Right lobe of liver (tissue), 6 donors: ENCODE measurements at regions not wholly inside any gene's neighbourhood (a gene's known extent, or its start where the extent isn't known, plus 50 kb on each side); places are given as distances from the start of the nearest gene placed in this dataset.

Experiments
- ATAC-seq, 4 donors: fragments of 200-7000 bp; cut with Tn5 transposase; one replicate each; pipeline ENCODE4 v1.9.1; 2020; ENCODE audit warnings: mild to moderate bottlenecking in 4 of 4, moderate library complexity in 4 of 4
- DNase-seq, 3 donors: peaks; one replicate each; pipeline ENCODE4 v3.0.0-alpha.2; 2020
- H3K27ac ChIP-seq, 3 donors: fragments of 200-600 bp; one replicate each; pipeline ENCODE4 v1.8.0; 2022
- H3K27me3 ChIP-seq, 2 donors: fragments of 200-600 bp; one replicate each; pipeline ENCODE4 v1.8.0; 2022
- H3K36me3 ChIP-seq, 4 donors: fragments of 200-600 bp; sonication (generic) in 1 of 4; one replicate each; pipeline versions ENCODE4 v1.5.1 to v1.8.0; 2017 to 2022; ENCODE audit warnings: control low read depth in 1 of 4
- H3K4me1 ChIP-seq, 4 donors: fragments of 200-600 bp; sonication (generic) in 1 of 4; one replicate each; pipeline versions ENCODE4 v1.5.1 to v1.8.0; 2017 to 2022; ENCODE audit warnings: control low read depth in 1 of 4
- H3K4me3 ChIP-seq, 3 donors: fragments of 200-600 bp; one replicate each; pipeline ENCODE4 v1.8.0; 2022
- H3K9me3 ChIP-seq, 4 donors: fragments of 200-600 bp; sonication (generic) in 1 of 4; one replicate each; pipeline versions ENCODE4 v1.5.1 to v1.8.0; 2017 to 2022; ENCODE audit warnings: control low read depth in 1 of 4
- CTCF ChIP-seq, 4 donors: fragments of 200-600 bp in 3 of 4; fragments of 450-650 bp in 1 of 4; IDR thresholded peaks; one replicate each; pipeline versions ENCODE4 v1.5.1 to v1.8.0; 2016 to 2022; ENCODE audit warnings: antibody characterized with exemption in 4 of 4, mild to moderate bottlenecking in 2 of 4
- POLR2A ChIP-seq: fragments of 450-650 bp; IDR thresholded peaks from one replicate; pipeline ENCODE4 v1.6.1; 2017; ENCODE audit warnings: antibody characterized with exemption, mild to moderate bottlenecking
- WGBS: methylation state at CpG from one replicate; pipeline ENCODE4 v1.1.6; 2018; ENCODE audit warnings: low coverage, low lambda C conversion rate; ENCODE audit not compliant: insufficient coverage; ENCODE audit errors: missing lambda C conversion rate; 5-methylcytosine and 5-hydroxymethylcytosine counted together
- intact Hi-C, 2 donors: fragments of 100-400 bp; cut with DNase I; formaldehyde crosslinking; loops; one replicate each; pipeline versions ENCODE4 v1.11.2 to v1.14.1; 2022
- donor health status: DM: no; HTN: yes; CAD: no.
- donor health status: DM: no; HTN: no; CAD: no.
- donor health status: DM: no; HTN: no; CAD: no.
- donor health status: DM: no; HTN: yes; CAD: no.
- donor health status: DM: no; HTN: yes; CAD: no.

DNA sequence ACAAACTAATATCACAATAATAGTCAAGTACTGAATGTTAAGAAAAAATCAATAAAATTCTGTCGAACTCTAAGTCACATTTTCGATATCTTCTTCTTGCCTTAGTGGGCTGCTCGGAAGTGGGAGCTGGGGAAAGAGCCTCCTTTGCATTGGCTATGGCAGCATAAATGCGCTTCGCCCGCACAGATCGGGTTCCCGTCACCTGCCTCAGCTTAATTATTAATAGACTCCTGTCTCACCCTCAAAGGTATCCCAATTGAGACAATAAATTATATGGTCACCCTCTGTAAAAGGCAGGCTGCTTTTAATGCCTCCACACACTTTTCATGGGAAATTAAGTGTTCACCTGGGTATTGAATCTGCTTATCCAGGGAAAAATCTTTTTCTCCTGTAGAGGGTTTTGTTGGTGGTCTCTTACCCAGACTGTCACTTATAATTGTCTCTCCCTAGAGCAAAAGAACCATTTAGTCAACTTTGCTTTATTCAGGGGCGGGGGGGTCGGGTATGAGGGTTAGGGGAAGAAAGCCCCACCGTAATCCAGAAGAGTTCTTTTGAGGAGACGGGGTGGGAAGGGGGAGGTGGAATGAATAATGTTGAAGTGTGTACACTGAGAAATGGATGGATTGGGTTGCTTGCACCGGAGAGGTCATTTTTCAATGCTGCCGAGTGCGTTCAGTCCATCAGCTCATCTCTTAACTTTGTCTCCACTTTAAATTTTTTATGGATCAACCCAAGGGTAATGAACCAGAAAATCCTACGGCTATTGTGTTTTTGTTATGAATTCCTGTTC, 682.6 kb upstream of the SGCG start:
- Histone ChIP-seq H3K4me1 (no peaks in the 10 kb centered on the region), H3K9me3 (no peaks in the 10 kb centered on the region), H3K36me3 (no peaks in the 10 kb centered on the region), H3K4me3 (no peak overlapping the region), H3K27ac (no peak overlapping the region), H3K27me3 (no peaks in the 10 kb centered on the region)
- WGBS: 62% methylated on average over 16 of the region's 16 CpGs
- ATAC-seq (no peak), DNase-seq (no peak)
- intact Hi-C loops: no loop called here
- TF ChIP-seq CTCF (IDR thresholded peaks at IDR 0.05) (no peak), POLR2A (no peak)

GRCh38 chr13:22499919-22500318, 680.9 kb upstream of the SGCG start:
- H3K36me3 ChIP-seq: no peaks in the 10 kb centered on the region
- ATAC-seq: no peak
- no peak overlapping the region for H3K4me3 ChIP-seq
- H3K4me1 ChIP-seq: no peaks in the 10 kb centered on the region
- TF ChIP-seq CTCF (IDR thresholded peaks at IDR 0.05) (no peak), POLR2A (no peak)
- H3K9me3 ChIP-seq: no peaks in the 10 kb centered on the region
- H3K27ac ChIP-seq: no peak overlapping the region
- no peak for DNase-seq
- H3K27me3 ChIP-seq: no peaks in the 10 kb centered on the region
- intact Hi-C loops: no loop called here

DNA sequence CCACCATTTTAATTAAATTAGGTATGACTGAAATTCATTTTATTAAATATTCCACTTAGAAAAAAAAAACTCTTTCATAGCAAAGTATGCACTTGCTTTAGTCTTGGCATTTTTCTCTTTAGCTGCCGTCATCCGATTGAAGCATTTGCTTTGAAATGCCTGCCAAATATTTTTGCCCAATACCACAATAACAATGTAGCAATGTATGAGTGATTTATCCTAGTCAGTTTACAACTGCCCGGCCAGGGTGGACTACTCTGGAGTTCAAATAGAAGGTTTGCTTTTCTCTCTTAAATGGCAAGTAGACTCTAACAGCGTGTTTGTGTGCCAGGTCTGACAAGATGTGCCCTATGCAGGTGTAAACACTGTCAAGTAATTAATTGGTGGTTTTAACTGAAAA, 675.3 kb upstream of the SGCG start:
- DNase-seq (no peak), ATAC-seq (no peak)
- Histone ChIP-seq H3K4me1 (no peaks in the 10 kb centered on the region), H3K27me3 (no peaks in the 10 kb centered on the region), H3K9me3 (no peaks in the 10 kb centered on the region), H3K4me3 (no peak overlapping the region), H3K36me3 (no peaks in the 10 kb centered on the region), H3K27ac (no peak overlapping the region)
- intact Hi-C loops: no loop called here
- TF ChIP-seq POLR2A (no peak), CTCF (IDR thresholded peaks at IDR 0.05) (no peak)
- WGBS: 50% methylated on average over 4 of the region's 4 CpGs

- TF ChIP-seq POLR2A: no peak
- no peak for TF ChIP-seq CTCF (IDR thresholded peaks at IDR 0.05)
- intact Hi-C loops: no loop called here
- Histone ChIP-seq H3K9me3 (no peaks in the 10 kb centered on the region), H3K4me3 (no peak overlapping the region), H3K4me1 (no peaks in the 10 kb centered on the region), H3K27ac (no peak overlapping the region), H3K27me3 (no peaks in the 10 kb centered on the region), H3K36me3 (no peaks in the 10 kb centered on the region)
- 52% methylated on average over 8 of the region's 8 CpGs for WGBS
- DNase-seq (no peak), ATAC-seq (no peak)
Measured at GRCh38 chr13:22506096-22506691, 674.6 kb upstream of the SGCG start.
